ENCODE measurements at regions not wholly inside any gene's neighbourhood (a gene's known extent, or its start where the extent isn't known, plus 50 kb on each side); places are given as distances from the start of the nearest gene placed in this dataset.

DNA sequence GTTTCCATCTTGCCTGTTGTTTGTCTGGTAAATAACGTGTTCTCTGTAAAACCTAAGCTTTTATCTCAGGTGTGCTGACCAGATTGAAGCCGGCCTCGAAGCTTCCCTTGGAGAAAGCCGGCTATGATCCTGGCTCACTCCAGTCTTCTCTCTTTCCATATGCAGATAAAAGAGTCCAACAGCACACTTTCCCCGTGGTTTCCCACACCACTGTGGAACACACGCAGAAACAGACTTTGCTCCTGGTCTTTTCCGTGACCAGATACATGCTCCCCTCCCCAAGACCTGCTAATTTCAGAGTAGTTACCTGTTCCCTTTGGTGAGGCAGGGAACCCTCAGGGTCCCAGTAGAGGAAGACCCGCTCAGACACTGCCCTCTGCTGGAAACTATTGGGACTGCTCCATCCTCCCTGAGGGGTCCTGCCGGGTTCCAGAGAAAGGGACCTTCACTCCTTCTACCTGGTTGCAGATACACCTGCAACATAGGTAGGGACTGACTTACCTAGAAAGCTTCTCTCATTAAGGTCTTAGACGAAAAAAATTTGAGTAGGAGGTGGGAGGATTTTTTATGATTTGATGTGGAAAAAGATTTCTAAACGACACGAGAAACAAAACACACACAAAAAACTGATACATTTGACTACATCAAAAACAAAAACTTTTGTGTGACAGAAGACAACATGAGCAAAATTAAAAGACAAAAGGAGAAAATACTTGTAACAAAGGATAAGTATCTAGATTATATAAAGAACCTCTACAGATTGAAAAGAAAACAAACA lies 415.4 kb upstream of the CCDC196 start:
- H3K36me3 ChIP-seq (ENCODE audit: insufficient read depth, low read length), result no peaks in the 10 kb centered on the region
- H3K4me1 ChIP-seq (ENCODE audit: insufficient read depth, low read length), result no peaks in the 10 kb centered on the region
- H3K4me3 ChIP-seq (ENCODE audit: low read length), result no peak overlapping the region
- no peaks in the 10 kb centered on the region for H3K9me3 ChIP-seq (ENCODE audit: insufficient read depth, low read depth, low read length)
- no peak overlapping the region for H3K27ac ChIP-seq (ENCODE audit: low read depth, low read length)
- no peaks in the 10 kb centered on the region for H3K27me3 ChIP-seq (ENCODE audit: insufficient read depth, low read length)
- H3K9ac ChIP-seq (ENCODE audit: low read depth, low read length), result no peak overlapping the region
- 53% methylated on average over 9 of the region's 12 CpGs for WGBS

DNA sequence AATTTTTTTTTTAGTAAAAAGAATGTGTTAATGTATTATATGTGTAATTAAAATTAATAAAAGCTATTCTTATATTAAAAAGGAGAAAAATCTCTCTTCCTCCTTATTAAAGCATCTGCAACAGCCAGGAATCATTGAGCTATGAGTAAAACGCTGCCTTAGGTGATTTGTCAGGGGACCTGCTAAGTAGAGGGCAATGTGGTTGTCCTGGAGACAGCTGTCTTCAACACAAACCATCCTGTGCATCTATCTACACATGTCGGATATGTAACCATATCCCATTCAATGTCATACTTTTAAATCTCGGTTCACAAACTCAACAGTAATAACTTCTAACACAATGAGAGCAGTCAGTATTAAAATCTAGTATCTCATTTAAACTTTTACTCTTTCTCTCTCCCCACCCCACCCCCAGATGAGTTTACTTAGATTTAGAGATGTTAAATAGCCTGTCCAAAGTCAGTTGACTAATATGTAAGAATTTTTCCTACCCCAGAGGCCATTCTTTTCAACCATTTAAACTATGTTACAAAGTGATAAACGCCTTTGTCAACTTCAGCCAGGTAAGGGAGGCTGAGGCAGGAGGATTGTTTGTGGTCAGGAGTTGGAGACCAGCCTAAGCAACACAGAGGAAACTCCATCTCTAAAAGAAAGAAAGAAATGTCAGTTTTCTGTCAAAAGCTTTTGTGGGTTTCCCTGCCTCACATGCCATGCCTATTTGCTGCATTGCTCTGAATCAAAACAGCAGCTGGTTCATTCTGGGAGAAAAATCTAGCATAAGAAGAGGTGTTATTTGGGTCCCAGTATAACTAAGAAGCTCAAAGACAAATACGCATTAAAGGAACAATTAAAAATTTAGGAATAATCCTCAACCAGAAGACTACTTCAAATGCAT lies 413.7 kb upstream of the CCDC196 start:
- WGBS, result 85% methylated on average over 4 of the region's 5 CpGs

DNA sequence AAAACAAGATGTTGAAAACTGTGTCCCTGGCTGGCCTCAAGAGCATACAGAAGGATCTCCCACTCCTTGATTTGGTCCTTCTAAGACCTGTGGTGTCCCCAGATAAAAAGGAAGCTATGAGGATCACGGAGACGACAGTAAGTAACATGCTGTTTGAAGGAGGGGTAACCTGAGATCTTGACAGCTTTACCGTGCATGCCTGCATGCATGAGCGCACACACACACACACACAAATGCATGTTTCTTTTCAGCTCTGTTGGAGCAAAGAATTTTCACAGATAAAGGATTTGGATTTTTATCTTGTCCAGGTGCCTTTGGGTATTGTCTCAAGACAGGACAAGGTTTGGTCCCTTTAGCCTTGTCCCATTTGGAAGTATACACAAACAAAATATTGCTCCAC lies 411.6 kb upstream of the CCDC196 start:
- Histone ChIP-seq H3K36me3 (ENCODE audit: insufficient read depth, low read length) (no peaks in the 10 kb centered on the region), H3K4me3 (ENCODE audit: low read length) (no peak overlapping the region), H3K27me3 (ENCODE audit: insufficient read depth, low read length) (no peaks in the 10 kb centered on the region), H3K4me1 (ENCODE audit: insufficient read depth, low read length) (no peaks in the 10 kb centered on the region), H3K9ac (ENCODE audit: low read depth, low read length) (no peak overlapping the region), H3K27ac (ENCODE audit: low read depth, low read length) (no peak overlapping the region), H3K9me3 (ENCODE audit: insufficient read depth, low read depth, low read length) (no peaks in the 10 kb centered on the region)
- WGBS, result 88% methylated on average over 4 of the region's 4 CpGs

More for the DNA sequence above, 413.7 kb upstream of the CCDC196 start:
- Histone ChIP-seq H3K36me3 (ENCODE audit: insufficient read depth, low read length) (no peaks in the 10 kb centered on the region), H3K4me1 (ENCODE audit: insufficient read depth, low read length) (no peaks in the 10 kb centered on the region), H3K4me3 (ENCODE audit: low read length) (no peak overlapping the region), H3K9ac (ENCODE audit: low read depth, low read length) (no peak overlapping the region), H3K27me3 (ENCODE audit: insufficient read depth, low read length) (no peaks in the 10 kb centered on the region), H3K27ac (ENCODE audit: low read depth, low read length) (no peak overlapping the region), H3K9me3 (ENCODE audit: insufficient read depth, low read depth, low read length) (no peaks in the 10 kb centered on the region)

DNA sequence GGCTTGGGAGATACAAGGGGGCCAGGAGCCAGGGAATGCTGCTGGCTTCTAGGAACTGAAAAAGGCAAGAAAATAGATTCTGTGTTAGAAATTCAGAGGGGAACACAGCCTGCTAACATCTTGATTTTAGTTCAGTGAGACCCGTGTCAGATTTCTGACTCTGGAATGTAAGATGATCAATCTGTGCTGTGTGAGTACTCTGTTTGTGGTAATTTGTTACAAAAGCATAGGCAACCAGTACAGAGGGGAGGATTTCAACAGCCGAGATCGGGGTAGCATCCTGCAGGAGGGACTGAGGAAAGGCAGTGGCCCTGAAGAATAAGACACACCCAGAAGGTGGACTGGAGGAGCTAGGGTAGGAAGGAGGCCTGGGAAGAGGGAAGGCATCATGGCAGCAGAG lies 410.0 kb upstream of the CCDC196 start:
- H3K27me3 ChIP-seq (ENCODE audit: insufficient read depth, low read length), result no peaks in the 10 kb centered on the region
- H3K27ac ChIP-seq (ENCODE audit: low read depth, low read length), result no peak overlapping the region
- H3K9ac ChIP-seq (ENCODE audit: low read depth, low read length), result no peak overlapping the region
- no peak overlapping the region for H3K4me3 ChIP-seq (ENCODE audit: low read length)
- 89% methylated on average over 3 of the region's 3 CpGs for WGBS
- H3K9me3 ChIP-seq (ENCODE audit: insufficient read depth, low read depth, low read length), result no peaks in the 10 kb centered on the region
- no peaks in the 10 kb centered on the region for H3K4me1 ChIP-seq (ENCODE audit: insufficient read depth, low read length)
- H3K36me3 ChIP-seq (ENCODE audit: insufficient read depth, low read length), result no peaks in the 10 kb centered on the region

DNA sequence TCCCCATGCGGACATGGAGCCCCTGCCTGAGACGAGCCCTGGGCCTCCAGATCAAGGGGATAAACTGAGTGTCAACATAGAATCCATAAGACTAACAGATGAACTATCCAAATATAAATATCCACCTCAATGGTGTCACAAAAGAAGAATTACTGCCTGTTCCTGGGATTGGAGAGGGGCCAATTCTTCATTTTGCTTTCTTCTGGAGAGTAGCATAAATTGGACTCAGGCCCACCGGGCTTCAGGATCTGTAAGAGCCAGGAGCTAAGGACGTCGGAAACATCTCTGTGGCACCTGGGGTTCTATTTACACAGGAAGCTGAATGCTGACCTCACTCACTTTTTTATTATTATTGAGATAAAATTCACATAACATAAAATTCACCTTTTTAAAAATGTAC lies 408.2 kb upstream of the CCDC196 start:
- H3K27ac ChIP-seq (ENCODE audit: low read depth, low read length), result no peak overlapping the region
- no peaks in the 10 kb centered on the region for H3K27me3 ChIP-seq (ENCODE audit: insufficient read depth, low read length)
- no peak overlapping the region for H3K4me3 ChIP-seq (ENCODE audit: low read length)
- H3K4me1 ChIP-seq (ENCODE audit: insufficient read depth, low read length), result no peaks in the 10 kb centered on the region
- 90% methylated on average over 5 of the region's 5 CpGs for WGBS
- H3K9ac ChIP-seq (ENCODE audit: low read depth, low read length), result no peak overlapping the region
- no peaks in the 10 kb centered on the region for H3K9me3 ChIP-seq (ENCODE audit: insufficient read depth, low read depth, low read length)
- no peaks in the 10 kb centered on the region for H3K36me3 ChIP-seq (ENCODE audit: insufficient read depth, low read length)

DNA sequence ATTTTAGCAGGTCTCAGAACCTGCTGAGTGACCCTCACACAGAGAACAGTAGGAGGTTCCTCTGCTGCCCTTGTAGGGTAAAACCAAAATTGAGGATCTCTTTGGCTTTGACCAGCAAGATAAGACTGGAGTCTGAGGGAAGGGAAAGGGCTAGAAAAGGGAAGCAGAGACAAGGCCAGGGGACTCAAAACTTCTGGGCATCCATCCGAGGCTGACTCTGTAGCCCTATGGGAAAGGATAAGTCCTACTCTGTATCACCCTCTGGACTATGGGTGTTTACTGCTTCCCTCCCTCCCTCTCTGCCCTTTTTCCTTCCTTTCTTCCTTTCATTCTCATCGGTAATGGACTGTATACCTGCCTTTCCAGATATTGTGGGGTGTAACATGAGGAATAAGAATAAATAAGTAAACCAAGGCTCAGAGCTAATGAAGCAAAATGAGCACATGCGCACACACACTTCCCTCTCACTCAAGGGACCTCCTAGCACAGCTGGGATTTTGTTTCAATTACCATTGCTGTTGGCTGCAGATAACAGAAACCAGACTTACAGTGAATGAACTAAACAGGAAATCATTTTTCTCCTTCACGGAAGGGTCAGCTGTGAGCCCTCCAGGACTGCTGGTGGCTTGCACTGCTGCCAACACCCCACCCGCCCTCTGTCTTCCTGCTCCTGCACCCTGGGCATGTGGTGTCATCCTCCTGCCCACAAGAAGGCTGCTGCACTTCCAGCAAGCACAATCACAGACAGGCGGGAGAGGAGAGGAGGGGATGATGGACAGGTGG lies 404.4 kb upstream of the CCDC196 start:
- H3K27ac ChIP-seq (ENCODE audit: low read depth, low read length), result no peak overlapping the region
- H3K4me3 ChIP-seq (ENCODE audit: low read length), result no peak overlapping the region
- no peaks in the 10 kb centered on the region for H3K36me3 ChIP-seq (ENCODE audit: insufficient read depth, low read length)
- 95% methylated on average over 5 of the region's 6 CpGs for WGBS
- H3K4me1 ChIP-seq (ENCODE audit: insufficient read depth, low read length), result no peaks in the 10 kb centered on the region
- H3K9ac ChIP-seq (ENCODE audit: low read depth, low read length), result no peak overlapping the region
- H3K9me3 ChIP-seq (ENCODE audit: insufficient read depth, low read depth, low read length), result no peaks in the 10 kb centered on the region
- no peaks in the 10 kb centered on the region for H3K27me3 ChIP-seq (ENCODE audit: insufficient read depth, low read length)

- 99% methylated on average over 4 of the region's 4 CpGs for WGBS
- Histone ChIP-seq H3K27ac (ENCODE audit: low read depth, low read length) (no peak overlapping the region), H3K4me1 (ENCODE audit: insufficient read depth, low read length) (no peaks in the 10 kb centered on the region), H3K9me3 (ENCODE audit: insufficient read depth, low read depth, low read length) (no peaks in the 10 kb centered on the region), H3K36me3 (ENCODE audit: insufficient read depth, low read length) (no peaks in the 10 kb centered on the region), H3K27me3 (ENCODE audit: insufficient read depth, low read length) (no peaks in the 10 kb centered on the region), H3K4me3 (ENCODE audit: low read length) (no peak overlapping the region), H3K9ac (ENCODE audit: low read depth, low read length) (no peak overlapping the region)
Observed at GRCh38 chr14:66085224-66085623, 400.9 kb upstream of the CCDC196 start.

GRCh38 chr14:66085665-66086064 lies 400.5 kb upstream of the CCDC196 start:
- H3K27me3 ChIP-seq (ENCODE audit: insufficient read depth, low read length), result no peaks in the 10 kb centered on the region
- 91% methylated on average over 8 of the region's 8 CpGs for WGBS
- no peaks in the 10 kb centered on the region for H3K4me1 ChIP-seq (ENCODE audit: insufficient read depth, low read length)
- no peaks in the 10 kb centered on the region for H3K9me3 ChIP-seq (ENCODE audit: insufficient read depth, low read depth, low read length)
- no peak overlapping the region for H3K4me3 ChIP-seq (ENCODE audit: low read length)
- H3K9ac ChIP-seq (ENCODE audit: low read depth, low read length), result no peak overlapping the region
- H3K27ac ChIP-seq (ENCODE audit: low read depth, low read length), result no peak overlapping the region
- H3K36me3 ChIP-seq (ENCODE audit: insufficient read depth, low read length), result no peaks in the 10 kb centered on the region

GRCh38 chr14:66087231-66087630 lies 398.9 kb upstream of the CCDC196 start:
- Histone ChIP-seq H3K9ac (ENCODE audit: low read depth, low read length) (no peak overlapping the region), H3K27me3 (ENCODE audit: insufficient read depth, low read length) (no peaks in the 10 kb centered on the region), H3K4me3 (ENCODE audit: low read length) (no peak overlapping the region), H3K27ac (ENCODE audit: low read depth, low read length) (no peak overlapping the region), H3K4me1 (ENCODE audit: insufficient read depth, low read length) (no peaks in the 10 kb centered on the region), H3K9me3 (ENCODE audit: insufficient read depth, low read depth, low read length) (no peaks in the 10 kb centered on the region), H3K36me3 (ENCODE audit: insufficient read depth, low read length) (no peaks in the 10 kb centered on the region)
- WGBS, result 71% methylated on average over 4 of the region's 4 CpGs

GRCh38 chr14:66088656-66089055 lies 397.5 kb upstream of the CCDC196 start:
- Histone ChIP-seq H3K9me3 (ENCODE audit: insufficient read depth, low read depth, low read length) (no peaks in the 10 kb centered on the region), H3K4me3 (ENCODE audit: low read length) (no peak overlapping the region), H3K27ac (ENCODE audit: low read depth, low read length) (no peak overlapping the region), H3K9ac (ENCODE audit: low read depth, low read length) (no peak overlapping the region), H3K4me1 (ENCODE audit: insufficient read depth, low read length) (no peaks in the 10 kb centered on the region), H3K27me3 (ENCODE audit: insufficient read depth, low read length) (no peaks in the 10 kb centered on the region), H3K36me3 (ENCODE audit: insufficient read depth, low read length) (no peaks in the 10 kb centered on the region)
- 96% methylated on average over 3 of the region's 3 CpGs for WGBS

- no peaks in the 10 kb centered on the region for H3K27me3 ChIP-seq (ENCODE audit: insufficient read depth, low read length)
- H3K4me3 ChIP-seq (ENCODE audit: low read length), result no peak overlapping the region
- WGBS, result 83% methylated on average over 1 of the region's 1 CpG
- H3K4me1 ChIP-seq (ENCODE audit: insufficient read depth, low read length), result peaks cover 11% of the 10 kb centered on the region; the same call in 1 of the 2 replicates
- no peaks in the 10 kb centered on the region for H3K36me3 ChIP-seq (ENCODE audit: insufficient read depth, low read length)
- no peak overlapping the region for H3K27ac ChIP-seq (ENCODE audit: low read depth, low read length)
- no peaks in the 10 kb centered on the region for H3K9me3 ChIP-seq (ENCODE audit: insufficient read depth, low read depth, low read length)
- no peak overlapping the region for H3K9ac ChIP-seq (ENCODE audit: low read depth, low read length)
Observed at GRCh38 chr14:66092206-66092605, 394.0 kb upstream of the CCDC196 start.

Data from HUES64 (cell line).